ENCODE measurements at regions not wholly inside any gene's neighbourhood (a gene's known extent, or its start where the extent isn't known, plus 50 kb on each side); places are given as distances from the start of the nearest gene placed in this dataset.

DNA sequence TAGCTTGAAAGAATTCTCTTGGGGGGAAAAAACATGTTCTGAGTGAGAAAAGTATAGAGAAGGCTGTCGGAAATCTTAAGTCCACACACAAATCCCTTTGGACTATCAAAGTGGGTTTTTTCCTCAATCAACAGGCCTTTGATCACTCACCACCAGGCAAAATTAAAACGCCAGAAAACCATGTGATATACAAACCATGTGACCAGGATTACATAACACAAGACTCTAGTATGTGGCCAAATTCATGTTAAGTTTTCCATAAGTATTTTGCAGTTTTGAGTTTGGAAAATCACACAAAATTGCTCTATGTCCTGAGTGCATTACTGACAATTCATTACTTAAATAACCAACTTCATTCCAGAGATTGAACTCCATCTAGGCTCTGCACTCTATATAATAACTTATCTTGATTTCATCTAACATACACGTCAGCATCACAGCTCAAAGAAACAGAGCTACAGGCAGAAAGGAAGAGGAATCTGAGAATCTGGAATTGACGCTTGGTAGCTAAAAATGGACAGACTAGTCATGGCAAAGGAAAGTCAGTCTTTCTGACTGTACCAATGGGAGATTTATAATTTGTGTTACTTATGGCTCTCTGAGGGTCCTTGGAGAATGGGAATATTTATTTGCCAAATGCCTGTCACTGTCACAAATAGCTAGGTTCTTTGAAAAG is 383.5 kb downstream of the SFMBT2 start:
- Mint-ChIP-seq H3K4me3 (no peak overlapping the region), H3K36me3 (ENCODE audit: low read depth) (peaks cover 9% of the 10 kb centered on the region), H3K9me3 (peaks cover 18% of the 10 kb centered on the region), H3K27ac (no peak overlapping the region), H3K27me3 (ENCODE audit: low read depth) (no peaks in the 10 kb centered on the region), H3K4me1 (ENCODE audit: low read depth) (peaks cover 16% of the 10 kb centered on the region)

GRCh38 chr10:7026818-7027217 is 384.0 kb downstream of the SFMBT2 start:
- Mint-ChIP-seq H3K9me3 (peaks cover 18% of the 10 kb centered on the region), H3K36me3 (ENCODE audit: low read depth) (peaks cover 9% of the 10 kb centered on the region), H3K27me3 (ENCODE audit: low read depth) (no peaks in the 10 kb centered on the region), H3K4me1 (ENCODE audit: low read depth) (peaks cover 15% of the 10 kb centered on the region), H3K27ac (no peak overlapping the region), H3K4me3 (no peak overlapping the region)

GRCh38 chr10:7025296-7025695 is 385.5 kb downstream of the SFMBT2 start:
- peaks cover 7% of the 10 kb centered on the region for H3K36me3 Mint-ChIP-seq (ENCODE audit: low read depth)
- peaks cover 15% of the 10 kb centered on the region for H3K4me1 Mint-ChIP-seq (ENCODE audit: low read depth)
- H3K27me3 Mint-ChIP-seq (ENCODE audit: low read depth): no peaks in the 10 kb centered on the region
- H3K27ac Mint-ChIP-seq: no peak overlapping the region
- H3K9me3 Mint-ChIP-seq: peaks cover 16% of the 10 kb centered on the region
- no peak overlapping the region for H3K4me3 Mint-ChIP-seq

GRCh38 chr10:7015457-7015856 is 395.4 kb downstream of the SFMBT2 start:
- Mint-ChIP-seq H3K9me3 (peaks cover 14% of the 10 kb centered on the region), H3K27me3 (ENCODE audit: low read depth) (peaks cover 8% of the 10 kb centered on the region), H3K27ac (no peak overlapping the region), H3K4me3 (no peak overlapping the region), H3K4me1 (ENCODE audit: low read depth) (no peaks in the 10 kb centered on the region), H3K36me3 (ENCODE audit: low read depth) (no peaks in the 10 kb centered on the region)

GRCh38 chr10:7014721-7015120 is 396.1 kb downstream of the SFMBT2 start:
- no peak overlapping the region for H3K27ac Mint-ChIP-seq
- H3K4me3 Mint-ChIP-seq: no peak overlapping the region

DNA sequence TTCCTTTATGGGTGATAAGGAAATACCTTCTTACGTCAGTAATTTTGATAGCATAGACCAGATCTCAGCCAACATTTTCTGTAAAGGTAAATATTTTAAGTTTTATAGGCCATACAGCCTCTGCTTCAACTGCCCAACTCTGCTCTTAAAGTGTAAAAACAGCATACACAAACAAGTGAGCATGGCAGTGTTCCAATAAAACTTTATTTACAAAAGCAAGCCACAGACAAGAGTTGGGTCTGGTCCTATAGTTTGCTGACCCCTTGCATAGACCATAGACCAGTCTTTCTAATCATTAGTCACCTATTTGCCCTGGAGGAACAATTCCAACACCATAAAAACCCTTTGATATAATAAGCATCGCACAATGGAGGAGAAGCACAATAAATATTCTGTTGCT is 398.8 kb downstream of the SFMBT2 start:
- peaks cover 6% of the 10 kb centered on the region for H3K27me3 Mint-ChIP-seq (ENCODE audit: low read depth)
- H3K4me3 Mint-ChIP-seq: no peak overlapping the region
- H3K9me3 Mint-ChIP-seq: no peaks in the 10 kb centered on the region
- H3K4me1 Mint-ChIP-seq (ENCODE audit: low read depth): no peaks in the 10 kb centered on the region
- H3K36me3 Mint-ChIP-seq (ENCODE audit: low read depth): no peaks in the 10 kb centered on the region
- no peak overlapping the region for H3K27ac Mint-ChIP-seq

More at GRCh38 chr10:7014721-7015120, 396.1 kb downstream of the SFMBT2 start:
- Mint-ChIP-seq H3K9me3 (peaks cover 7% of the 10 kb centered on the region), H3K4me1 (ENCODE audit: low read depth) (no peaks in the 10 kb centered on the region), H3K27me3 (ENCODE audit: low read depth) (peaks cover 8% of the 10 kb centered on the region), H3K36me3 (ENCODE audit: low read depth) (no peaks in the 10 kb centered on the region)

DNA sequence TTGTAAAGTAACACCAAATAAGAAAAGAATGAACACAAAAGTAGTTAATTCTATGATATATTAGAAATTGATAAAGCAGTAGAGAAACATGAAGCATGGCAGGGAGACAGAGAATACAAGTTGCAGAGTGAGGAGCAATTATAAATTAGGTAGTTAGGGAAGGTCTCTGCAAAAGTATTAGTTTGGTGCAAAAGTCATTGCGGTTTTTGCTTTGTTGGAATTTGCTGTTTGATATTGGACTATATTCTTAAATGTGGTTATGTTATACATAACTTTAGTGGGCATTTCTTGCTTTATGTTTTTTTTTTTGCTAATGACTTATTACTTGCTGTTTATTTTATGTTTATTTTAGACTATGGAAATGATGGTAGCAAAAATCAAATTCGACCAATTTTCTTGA is 402.2 kb downstream of the SFMBT2 start:
- no peaks in the 10 kb centered on the region for H3K9me3 Mint-ChIP-seq
- H3K4me1 Mint-ChIP-seq (ENCODE audit: low read depth): no peaks in the 10 kb centered on the region
- peaks cover 10% of the 10 kb centered on the region for H3K27me3 Mint-ChIP-seq (ENCODE audit: low read depth)
- no peaks in the 10 kb centered on the region for H3K36me3 Mint-ChIP-seq (ENCODE audit: low read depth)
- no peak overlapping the region for H3K27ac Mint-ChIP-seq
- no peak overlapping the region for H3K4me3 Mint-ChIP-seq

DNA sequence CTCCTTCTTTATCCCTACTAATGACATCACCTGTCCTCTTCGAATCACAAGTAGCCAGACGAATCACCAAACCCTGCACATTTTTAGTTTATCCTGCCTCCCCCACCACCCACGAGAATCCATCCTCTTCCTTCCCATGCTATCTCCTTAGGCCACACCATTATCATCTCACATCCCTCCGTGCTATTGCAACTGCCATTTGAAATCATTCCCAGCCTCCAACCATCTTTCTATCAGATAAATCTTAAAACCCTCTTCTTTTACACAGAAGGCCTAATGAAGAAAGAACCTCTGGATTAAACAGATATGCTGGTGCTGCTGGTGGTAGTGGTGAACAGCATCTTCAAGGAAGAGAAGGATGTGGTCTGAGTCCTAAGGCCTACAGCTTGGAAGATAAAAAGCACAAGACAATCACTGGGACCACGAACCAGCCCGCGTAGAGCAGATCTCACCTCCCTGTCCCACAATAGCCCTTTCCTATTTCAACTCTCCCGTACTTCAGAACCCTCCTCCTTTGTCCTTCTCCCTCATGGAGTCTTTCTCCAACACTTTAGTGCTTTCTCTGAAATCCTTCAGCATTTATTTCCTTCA is 403.1 kb downstream of the SFMBT2 start:
- Mint-ChIP-seq H3K4me3 (no peak overlapping the region), H3K27ac (no peak overlapping the region), H3K27me3 (ENCODE audit: low read depth) (peaks cover 12% of the 10 kb centered on the region), H3K36me3 (ENCODE audit: low read depth) (no peaks in the 10 kb centered on the region), H3K4me1 (ENCODE audit: low read depth) (no peaks in the 10 kb centered on the region), H3K9me3 (no peaks in the 10 kb centered on the region)

- H3K9me3 Mint-ChIP-seq: no peaks in the 10 kb centered on the region
- no peaks in the 10 kb centered on the region for H3K4me1 Mint-ChIP-seq (ENCODE audit: low read depth)
- H3K4me3 Mint-ChIP-seq: no peak overlapping the region
- no peak overlapping the region for H3K27ac Mint-ChIP-seq
- peaks cover 14% of the 10 kb centered on the region for H3K27me3 Mint-ChIP-seq (ENCODE audit: low read depth)
- H3K36me3 Mint-ChIP-seq (ENCODE audit: low read depth): no peaks in the 10 kb centered on the region
Observed at GRCh38 chr10:7006566-7006965, 404.3 kb downstream of the SFMBT2 start.

GRCh38 chr10:7003831-7004395 is 406.9 kb downstream of the SFMBT2 start:
- no peaks in the 10 kb centered on the region for H3K4me1 Mint-ChIP-seq (ENCODE audit: low read depth)

GRCh38 chr10:7000061-7000460 is 410.8 kb downstream of the SFMBT2 start:
- H3K27ac Mint-ChIP-seq: no peak overlapping the region
- H3K9me3 Mint-ChIP-seq: no peaks in the 10 kb centered on the region
- no peaks in the 10 kb centered on the region for H3K36me3 Mint-ChIP-seq (ENCODE audit: low read depth)
- no peak overlapping the region for H3K4me3 Mint-ChIP-seq
- H3K4me1 Mint-ChIP-seq (ENCODE audit: low read depth): no peaks in the 10 kb centered on the region
- peaks cover 25% of the 10 kb centered on the region for H3K27me3 Mint-ChIP-seq (ENCODE audit: low read depth)

More at GRCh38 chr10:7003831-7004395, 406.9 kb downstream of the SFMBT2 start:
- Mint-ChIP-seq H3K27ac (no peak overlapping the region), H3K9me3 (no peaks in the 10 kb centered on the region), H3K36me3 (ENCODE audit: low read depth) (no peaks in the 10 kb centered on the region), H3K4me3 (no peak overlapping the region), H3K27me3 (ENCODE audit: low read depth) (peaks cover 15% of the 10 kb centered on the region)

GRCh38 chr10:6999232-6999925 is 411.5 kb downstream of the SFMBT2 start:
- no peaks in the 10 kb centered on the region for H3K4me1 Mint-ChIP-seq (ENCODE audit: low read depth)
- no peaks in the 10 kb centered on the region for H3K36me3 Mint-ChIP-seq (ENCODE audit: low read depth)
- no peak overlapping the region for H3K4me3 Mint-ChIP-seq
- no peaks in the 10 kb centered on the region for H3K9me3 Mint-ChIP-seq
- no peak overlapping the region for H3K27ac Mint-ChIP-seq
- H3K27me3 Mint-ChIP-seq (ENCODE audit: low read depth): peaks cover 24% of the 10 kb centered on the region

- Mint-ChIP-seq H3K9me3 (no peaks in the 10 kb centered on the region), H3K36me3 (ENCODE audit: low read depth) (no peaks in the 10 kb centered on the region), H3K27me3 (ENCODE audit: low read depth) (peaks cover 27% of the 10 kb centered on the region), H3K4me3 (no peak overlapping the region), H3K27ac (no peak overlapping the region), H3K4me1 (ENCODE audit: low read depth) (no peaks in the 10 kb centered on the region)
Observed at GRCh38 chr10:6997509-6997908, 413.3 kb downstream of the SFMBT2 start.

DNA sequence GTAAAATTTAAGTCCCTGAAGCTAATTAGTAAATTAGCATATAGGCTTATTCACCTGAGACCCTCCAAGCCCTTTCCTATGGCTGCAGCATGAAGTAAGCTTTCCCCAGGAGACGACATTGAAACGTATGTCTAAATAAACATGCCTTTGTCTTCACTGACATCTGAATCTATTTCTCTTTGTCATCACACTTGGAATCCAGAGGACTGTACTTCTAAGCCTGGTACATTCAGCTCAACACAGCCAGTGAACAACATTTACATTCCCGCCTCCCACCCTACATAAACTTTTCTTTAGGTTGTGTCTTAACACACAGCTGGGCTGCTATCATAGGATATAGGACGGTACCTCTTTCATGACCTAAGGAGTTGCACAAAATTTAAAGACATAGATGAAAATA is 414.4 kb downstream of the SFMBT2 start:
- Mint-ChIP-seq H3K27ac (no peak overlapping the region), H3K9me3 (no peaks in the 10 kb centered on the region), H3K4me1 (ENCODE audit: low read depth) (no peaks in the 10 kb centered on the region), H3K4me3 (no peak overlapping the region), H3K27me3 (ENCODE audit: low read depth) (peaks cover 27% of the 10 kb centered on the region), H3K36me3 (ENCODE audit: low read depth) (no peaks in the 10 kb centered on the region)

GRCh38 chr10:6995831-6996230 is 415.0 kb downstream of the SFMBT2 start:
- H3K36me3 Mint-ChIP-seq (ENCODE audit: low read depth): no peaks in the 10 kb centered on the region

More at GRCh38 chr10:6995831-6996230, 415.0 kb downstream of the SFMBT2 start:
- H3K4me3 Mint-ChIP-seq: no peak overlapping the region
- H3K4me1 Mint-ChIP-seq (ENCODE audit: low read depth): peaks cover 2% of the 10 kb centered on the region
- peaks cover 27% of the 10 kb centered on the region for H3K27me3 Mint-ChIP-seq (ENCODE audit: low read depth)
- H3K27ac Mint-ChIP-seq: no peak overlapping the region
- H3K9me3 Mint-ChIP-seq: no peaks in the 10 kb centered on the region
